Stomach (tissue), 8 donors: ENCODE measurements at regions not wholly inside any gene's neighbourhood (a gene's known extent, or its start where the extent isn't known, plus 50 kb on each side); places are given as distances from the start of the nearest gene placed in this dataset.

Experiments used
- DNase-seq, 2 donors: peaks; one replicate each; pipeline versions ENCODE4 v3.0.0 to v3.0.0-alpha.2; 2013 to 2019
- H3K27ac ChIP-seq, 5 donors: fragments of 200-600 bp in 4 of 5; sonication (generic) in 4 of 5; one replicate each; pipeline ENCODE4 v1.5.1; 2013 to 2019; ENCODE audit warnings: mild to moderate bottlenecking in 1 of 5, moderate library complexity in 1 of 5
- H3K27me3 ChIP-seq, 3 donors: fragments of 200-600 bp; sonication (generic); one replicate each; pipeline ENCODE4 v1.5.1; 2017 to 2019; ENCODE audit warnings: mixed run types in 1 of 3
- H3K36me3 ChIP-seq, 4 donors: fragments of 200-600 bp; sonication (generic); 1 replicate in 3 of 4; 2 replicates in 1 of 4; pipeline ENCODE4 v1.5.1; 2016 to 2019
- H3K4me1 ChIP-seq, 4 donors: fragments of 200-600 bp; sonication (generic); one replicate each; pipeline ENCODE4 v1.5.1; 2016 to 2019
- H3K4me3 ChIP-seq, 4 donors: fragments of 200-600 bp; sonication (generic) in 3 of 4; one replicate each; pipeline ENCODE4 v1.5.1; 2016 to 2019; ENCODE audit warnings: mild to moderate bottlenecking in 1 of 4
- H3K9me3 ChIP-seq, 4 donors: fragments of 200-600 bp; sonication (generic); one replicate each; pipeline ENCODE4 v1.5.1; 2016 to 2019
- CTCF ChIP-seq, 7 experiments: fragments of 450-650 bp in 4 of 7; fragments of 200-600 bp in 3 of 7; sonication (generic) in 3 of 7; IDR thresholded peaks; one replicate each; pipeline ENCODE4 v1.5.1; 2016 to 2019; ENCODE audit warnings: antibody characterized with exemption in 7 of 7, control low read depth in 2 of 7, mild to moderate bottlenecking in 1 of 7
- EP300 ChIP-seq: sonication (generic); formaldehyde crosslinking; IDR thresholded peaks from one replicate; pipeline ENCODE4 v1.6.1; 2017; ENCODE audit warnings: antibody characterized with exemption
- POLR2A ChIP-seq, 4 donors: fragments of 450-650 bp; IDR thresholded peaks; one replicate each; pipeline ENCODE4 v1.6.1; 2016; ENCODE audit warnings: antibody characterized with exemption in 4 of 4, control low read depth in 2 of 4, mild to moderate bottlenecking in 1 of 4, moderate library complexity in 1 of 4
- POLR2AphosphoS5 ChIP-seq, 3 donors: sonication (generic); formaldehyde crosslinking; IDR thresholded peaks; one replicate each; pipeline ENCODE4 v1.6.1; 2016; ENCODE audit warnings: antibody characterized with exemption in 3 of 3
- WGBS, 5 donors: extraction: QIAGEN DNeasy Blood & Tissue Kit in 3 of 5; methylation state at CpG; one replicate each; pipeline versions ENCODE4 v1.1.5 to v1.1.7; 2013 to 2018; 5-methylcytosine and 5-hydroxymethylcytosine counted together
- intact Hi-C: fragments of 100-400 bp; cut with DNase I; formaldehyde crosslinking; loops from one replicate; pipeline ENCODE4 v1.15.1; 2023; ENCODE audit warnings: low total_unique reads
- donor health status: healthy with polysubstance abuse.
- donor health status: Bipolar disorder and iron deficiency.
- donor health status: healthy.

- no peaks in the 10 kb centered on the region for H3K36me3 ChIP-seq
- H3K9me3 ChIP-seq, result no peaks in the 10 kb centered on the region
- WGBS, 5 donors, result 89 to 98% (median 96%) methylated on average over 5 of the region's 5 CpGs
- TF ChIP-seq CTCF (IDR thresholded peaks at IDR 0.05) (no peak), POLR2A (IDR thresholded peaks at IDR 0.05) (no peak), EP300 (no peak), POLR2AphosphoS5 (IDR thresholded peaks at IDR 0.05) (no peak)
- DNase-seq, result no peak
- no peaks in the 10 kb centered on the region for H3K27me3 ChIP-seq
- intact Hi-C loops, result no loop called here
- no peaks in the 10 kb centered on the region for H3K4me1 ChIP-seq
- no peak overlapping the region for H3K4me3 ChIP-seq
- no peak overlapping the region for H3K27ac ChIP-seq
These were observed 63.3 kb upstream of the JAZF1 start for GRCh38 chr7:28243861-28244260.

- WGBS, 5 donors, result 71 to 81% (median 76%) methylated on average over 9 of the region's 9 CpGs
- no peak for TF ChIP-seq CTCF (IDR thresholded peaks at IDR 0.05)
- Histone ChIP-seq H3K4me3 (no peak overlapping the region), H3K27me3 (no peaks in the 10 kb centered on the region), H3K9me3 (no peaks in the 10 kb centered on the region), H3K36me3 (no peaks in the 10 kb centered on the region), H3K27ac (no peak overlapping the region), H3K4me1 (no peaks in the 10 kb centered on the region)
- intact Hi-C loops, result no loop called here
- no peak for DNase-seq
These were observed 64.7 kb upstream of the JAZF1 start for GRCh38 chr7:28245123-28245878.

DNA sequence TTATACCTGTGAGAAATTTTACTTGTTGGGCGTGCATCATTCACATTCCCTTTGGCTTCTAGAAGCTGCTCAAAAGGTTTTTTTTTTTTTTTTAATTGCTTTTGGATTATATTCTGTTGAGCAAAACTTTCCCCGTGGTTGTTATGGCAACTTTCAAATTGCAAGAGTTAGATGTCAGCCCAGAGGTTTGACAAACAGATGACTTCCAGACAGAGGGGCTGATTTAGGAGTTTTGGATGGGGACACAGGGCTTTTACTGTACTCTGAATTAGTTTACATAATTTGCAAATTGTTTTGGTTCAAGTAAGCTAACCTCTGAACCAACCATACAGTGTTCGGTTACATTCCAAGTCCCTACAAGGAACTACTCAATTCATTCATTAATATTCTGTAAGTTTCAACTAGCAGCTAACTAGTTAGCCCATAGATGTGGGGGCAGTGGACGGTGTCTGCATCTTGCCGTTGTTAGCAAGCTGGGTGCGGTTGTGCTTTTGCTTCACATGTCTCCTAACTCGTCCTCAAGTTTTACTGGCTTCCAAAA lies 66.4 kb upstream of the JAZF1 start:
- WGBS, 5 donors, result 66 to 79% (median 74%) methylated on average over 7 of the region's 7 CpGs
- Histone ChIP-seq H3K9me3 (no peaks in the 10 kb centered on the region), H3K4me1 (no peaks in the 10 kb centered on the region), H3K27ac (no peak overlapping the region), H3K4me3 (no peak overlapping the region), H3K36me3 (no peaks in the 10 kb centered on the region), H3K27me3 (no peaks in the 10 kb centered on the region)
- intact Hi-C loops, result no loop called here
- TF ChIP-seq POLR2A (IDR thresholded peaks at IDR 0.05) (no peak), EP300 (no peak), POLR2AphosphoS5 (IDR thresholded peaks at IDR 0.05) (no peak), CTCF (IDR thresholded peaks at IDR 0.05) (no peak)
- peak in 1 of 2 donors; percentile 16 for DNase-seq

DNA sequence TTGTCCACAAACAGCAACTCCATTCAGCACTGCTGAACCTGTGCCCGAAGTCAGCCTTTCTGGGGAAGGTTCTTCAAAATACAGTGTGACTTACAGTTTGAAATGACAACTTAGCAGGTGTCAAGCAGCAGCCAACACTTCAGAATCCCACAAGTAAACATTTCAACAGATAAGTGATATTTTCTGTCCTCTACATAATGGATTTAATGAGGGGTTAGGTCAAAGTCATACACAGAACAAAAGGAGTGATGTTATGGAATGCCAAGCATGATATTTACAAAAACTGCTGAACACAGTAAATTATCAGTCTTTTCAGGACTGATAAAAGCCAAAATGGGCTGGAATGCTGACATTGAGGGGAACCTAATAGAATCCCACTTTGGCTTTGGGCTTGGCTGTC lies 77.6 kb upstream of the JAZF1 start:
- Histone ChIP-seq H3K9me3 (no peaks in the 10 kb centered on the region), H3K4me1 (no peaks in the 10 kb centered on the region), H3K27ac (no peak overlapping the region), H3K36me3 (no peaks in the 10 kb centered on the region), H3K4me3 (no peak overlapping the region), H3K27me3 (no peaks in the 10 kb centered on the region)
- 39 to 64% (median 47%) methylated on average over 1 of the region's 1 CpG for WGBS, 5 donors
- intact Hi-C loops, result no loop called here
- DNase-seq, result no peak
- TF ChIP-seq POLR2AphosphoS5 (IDR thresholded peaks at IDR 0.05) (no peak), POLR2A (IDR thresholded peaks at IDR 0.05) (no peak)

DNA sequence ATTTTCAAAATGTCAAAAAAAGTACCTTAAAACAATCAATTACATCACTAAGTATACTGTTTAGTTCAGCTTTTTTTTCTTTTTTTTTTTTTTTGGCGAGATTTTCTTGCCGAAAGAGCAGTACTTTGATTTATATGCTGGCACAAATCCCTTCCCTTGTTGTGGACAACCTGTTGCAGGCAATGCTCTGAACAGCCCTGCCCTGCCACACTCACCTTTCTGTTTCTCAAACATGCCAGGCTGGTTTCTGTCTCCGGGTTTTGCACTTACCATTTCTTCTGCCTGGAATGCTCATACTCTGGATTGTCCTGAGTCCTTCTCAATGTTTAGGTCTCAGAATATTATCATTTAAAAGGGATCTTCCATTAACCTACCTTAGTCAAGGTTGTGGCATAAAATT lies 80.4 kb upstream of the JAZF1 start:
- Histone ChIP-seq H3K4me3 (no peak overlapping the region), H3K4me1 (no peaks in the 10 kb centered on the region), H3K36me3 (no peaks in the 10 kb centered on the region), H3K27ac (no peak overlapping the region), H3K9me3 (no peaks in the 10 kb centered on the region), H3K27me3 (no peaks in the 10 kb centered on the region)
- intact Hi-C loops, result no loop called here
- peak in 1 of 2 donors; percentile 10 for DNase-seq
- no peak for TF ChIP-seq CTCF (IDR thresholded peaks at IDR 0.05)
- no peak for TF ChIP-seq POLR2A (IDR thresholded peaks at IDR 0.05)
- no peak for TF ChIP-seq EP300
- TF ChIP-seq POLR2AphosphoS5 (IDR thresholded peaks at IDR 0.05), result no peak
- 30 to 60% (median 42%) methylated on average over 3 of the region's 3 CpGs for WGBS, 5 donors
